Bronchial epithelial cell (primary cell): ENCODE measurements at regions not wholly inside any gene's neighbourhood (a gene's known extent, or its start where the extent isn't known, plus 50 kb on each side); places are given as distances from the start of the nearest gene placed in this dataset.
"Not testable (repeated sequence)": the region's sequence is repeated elsewhere in the genome, so short reads cannot be mapped to it uniquely, and the experiment has no call there.

Experiments used
- DNase-seq: peaks from one replicate; pipeline ENCODE4 v3.0.0-alpha.2; 2010; ENCODE audit warnings: low read depth
- FAIRE-seq: peaks from 2 replicates; lab custom pipeline; 2011; peaks lifted over from hg19 to GRCh38; lab: Jason Lieb, UNC
- H3K27me3 ChIP-seq: 2 replicates; pipeline ENCODE4 v1.5.1; 2011; ENCODE audit warnings: low read length; ENCODE audit not compliant: control insufficient read depth, insufficient read depth
- H3K36me3 ChIP-seq: 2 replicates; pipeline ENCODE4 v1.5.1; 2011; ENCODE audit warnings: low read length; ENCODE audit not compliant: control insufficient read depth, insufficient read depth
- H3K4me3 ChIP-seq: 2 replicates; pipeline ENCODE4 v1.5.1; 2011; ENCODE audit warnings: mild to moderate bottlenecking, low read depth, low read length, control low read depth
- TF ChIP-seq, protein P1 (sequence below): IDR thresholded peaks from 2 replicates; pipeline ENCODE4 v1.5.1; 2011; ENCODE audit warnings: mild to moderate bottlenecking, moderate library complexity, low read length, control low read depth, inconsistent platforms; ENCODE audit not compliant: insufficient read depth, severe bottlenecking

DNA sequence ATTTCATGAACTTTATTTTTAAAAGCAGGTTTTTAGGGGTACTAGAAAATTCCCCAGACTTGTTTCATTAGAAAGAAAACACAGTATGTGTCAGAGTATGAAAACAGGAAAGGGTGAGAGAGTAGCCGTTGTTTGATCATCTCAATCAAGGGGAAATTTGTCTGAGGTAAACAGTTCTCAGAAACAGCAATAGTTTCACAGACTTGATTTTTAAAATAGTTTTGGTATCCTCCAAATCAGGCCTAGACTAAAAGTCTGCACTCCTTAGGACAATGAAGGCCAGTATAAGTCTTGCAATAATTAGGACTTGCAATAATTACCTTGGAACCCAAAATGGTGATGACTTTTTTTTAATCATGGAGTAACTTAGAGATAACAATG is 176.6 kb upstream of the TAB2 start:
- TF ChIP-seq, protein P1, sequence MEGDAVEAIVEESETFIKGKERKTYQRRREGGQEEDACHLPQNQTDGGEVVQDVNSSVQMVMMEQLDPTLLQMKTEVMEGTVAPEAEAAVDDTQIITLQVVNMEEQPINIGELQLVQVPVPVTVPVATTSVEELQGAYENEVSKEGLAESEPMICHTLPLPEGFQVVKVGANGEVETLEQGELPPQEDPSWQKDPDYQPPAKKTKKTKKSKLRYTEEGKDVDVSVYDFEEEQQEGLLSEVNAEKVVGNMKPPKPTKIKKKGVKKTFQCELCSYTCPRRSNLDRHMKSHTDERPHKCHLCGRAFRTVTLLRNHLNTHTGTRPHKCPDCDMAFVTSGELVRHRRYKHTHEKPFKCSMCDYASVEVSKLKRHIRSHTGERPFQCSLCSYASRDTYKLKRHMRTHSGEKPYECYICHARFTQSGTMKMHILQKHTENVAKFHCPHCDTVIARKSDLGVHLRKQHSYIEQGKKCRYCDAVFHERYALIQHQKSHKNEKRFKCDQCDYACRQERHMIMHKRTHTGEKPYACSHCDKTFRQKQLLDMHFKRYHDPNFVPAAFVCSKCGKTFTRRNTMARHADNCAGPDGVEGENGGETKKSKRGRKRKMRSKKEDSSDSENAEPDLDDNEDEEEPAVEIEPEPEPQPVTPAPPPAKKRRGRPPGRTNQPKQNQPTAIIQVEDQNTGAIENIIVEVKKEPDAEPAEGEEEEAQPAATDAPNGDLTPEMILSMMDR = no peak
- Histone ChIP-seq H3K4me3 (no peak overlapping the region), H3K36me3 (no peaks in the 10 kb centered on the region), H3K27me3 (no peaks in the 10 kb centered on the region)
- FAIRE-seq (no peak), DNase-seq (no peak)

DNA sequence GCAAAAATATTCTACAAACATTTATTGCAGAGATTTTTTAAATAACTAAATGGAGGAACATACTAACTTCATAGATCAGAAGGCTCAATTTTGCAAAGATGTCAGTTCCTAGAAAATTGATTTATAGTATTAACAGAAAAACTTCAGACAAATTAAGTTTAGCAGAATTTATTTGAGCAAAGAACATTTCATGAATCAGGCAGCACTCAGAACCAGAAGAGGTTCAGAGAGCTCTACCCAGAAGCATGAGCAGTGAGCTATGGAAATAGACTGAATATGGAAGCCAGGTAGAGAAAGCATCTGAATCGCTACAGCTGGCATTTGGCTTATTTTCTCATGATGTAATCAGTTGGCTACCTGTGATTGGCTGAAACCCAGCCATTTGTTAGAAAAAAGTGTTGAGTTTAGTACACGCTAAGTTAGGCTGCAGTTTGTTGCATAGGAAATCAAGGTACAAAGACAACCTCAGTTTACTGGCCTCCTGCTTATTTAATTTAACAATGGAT is 174.5 kb upstream of the TAB2 start:
- H3K27me3 ChIP-seq = no peaks in the 10 kb centered on the region
- TF ChIP-seq, protein P1 = no peak

DNA sequence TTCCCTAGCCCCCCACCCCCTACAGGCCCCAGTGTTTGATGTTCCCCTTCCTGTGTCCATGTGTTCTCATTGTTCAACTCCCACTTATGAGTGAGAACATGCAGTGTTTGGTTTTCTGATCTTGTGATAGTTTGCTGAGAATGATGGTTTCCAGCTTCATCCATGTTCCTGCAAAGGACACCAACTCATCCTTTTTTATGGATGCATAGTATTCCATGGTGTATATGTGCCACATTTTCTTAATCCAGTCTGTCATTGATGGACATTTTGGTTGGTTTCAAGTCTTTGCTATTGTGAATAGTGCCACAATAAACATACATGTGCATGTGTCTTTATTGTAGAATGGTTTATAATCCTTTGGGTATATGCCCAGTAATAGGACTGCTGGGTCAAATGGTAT is 171.7 kb upstream of the TAB2 start:
- not testable (repeated sequence) for H3K27me3 ChIP-seq, H3K4me3 ChIP-seq, DNase-seq, H3K36me3 ChIP-seq, FAIRE-seq

More for the DNA sequence above, 174.5 kb upstream of the TAB2 start:
- Histone ChIP-seq H3K36me3 (no peaks in the 10 kb centered on the region), H3K4me3 (no peak overlapping the region)
- DNase-seq (no peak), FAIRE-seq (no peak)

DNA sequence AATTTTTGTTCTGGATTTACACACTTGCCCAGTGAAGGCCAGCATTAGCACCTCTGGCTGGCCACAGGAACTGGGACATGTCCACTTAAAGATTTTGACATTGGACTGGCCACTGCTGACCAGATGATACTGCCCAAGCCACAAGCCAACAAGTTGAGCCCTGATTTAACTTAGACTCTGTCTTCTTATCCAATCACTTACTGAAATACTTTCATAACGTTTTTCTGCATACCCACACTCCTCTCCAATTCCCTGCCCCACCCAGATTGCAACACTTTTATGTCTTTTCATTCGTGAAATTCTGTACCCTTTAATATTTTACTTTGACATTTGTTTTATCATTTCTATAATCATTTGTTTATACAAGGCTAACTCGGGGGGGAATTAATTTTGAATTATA is 170.3 kb upstream of the TAB2 start:
- Histone ChIP-seq H3K36me3 (no peaks in the 10 kb centered on the region), H3K4me3 (no peak overlapping the region), H3K27me3 (no peaks in the 10 kb centered on the region)
- FAIRE-seq (no peak), DNase-seq (no peak)
- TF ChIP-seq, protein P1 = no peak

DNA sequence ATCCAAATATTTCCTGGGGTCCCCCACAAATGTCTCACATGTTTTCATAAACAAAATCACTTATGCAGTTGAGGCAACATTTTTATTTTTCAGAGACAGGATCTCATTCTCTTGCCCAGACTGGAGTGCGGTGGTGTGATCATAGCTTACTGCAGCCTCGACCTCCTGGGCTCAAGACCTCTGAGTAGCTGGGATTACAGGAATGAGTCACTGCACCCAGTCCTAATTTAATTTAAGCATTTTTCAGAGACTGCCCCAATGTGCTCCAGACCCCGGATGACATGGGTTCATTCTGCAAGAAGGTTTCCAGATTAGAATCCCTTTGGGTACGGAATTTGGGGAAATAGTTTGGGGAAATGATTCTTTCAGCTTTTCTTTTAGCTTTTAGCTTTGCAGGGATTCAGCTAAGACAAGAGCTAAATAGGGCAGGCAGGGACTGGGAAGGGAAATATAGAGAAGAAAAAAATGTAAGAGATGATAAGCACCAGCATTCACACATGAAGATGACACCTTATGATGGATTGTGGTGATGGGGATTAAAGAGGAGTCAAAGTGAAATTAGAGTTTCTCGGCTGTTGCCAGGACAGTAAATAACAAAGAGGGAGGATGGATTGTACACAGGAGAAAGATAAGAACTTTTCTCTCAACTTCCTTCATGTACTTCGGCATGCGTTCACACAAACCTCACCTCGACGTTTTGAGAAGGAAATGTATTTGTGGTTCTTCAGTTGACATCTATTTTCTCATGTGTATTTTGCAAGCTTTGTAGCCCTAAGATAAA is 169.4 kb upstream of the TAB2 start:
- Histone ChIP-seq H3K27me3 (no peaks in the 10 kb centered on the region), H3K36me3 (no peaks in the 10 kb centered on the region), H3K4me3 (no peak overlapping the region)
- FAIRE-seq (no peak), DNase-seq (no peak)
- TF ChIP-seq, protein P1 = no peak

DNA sequence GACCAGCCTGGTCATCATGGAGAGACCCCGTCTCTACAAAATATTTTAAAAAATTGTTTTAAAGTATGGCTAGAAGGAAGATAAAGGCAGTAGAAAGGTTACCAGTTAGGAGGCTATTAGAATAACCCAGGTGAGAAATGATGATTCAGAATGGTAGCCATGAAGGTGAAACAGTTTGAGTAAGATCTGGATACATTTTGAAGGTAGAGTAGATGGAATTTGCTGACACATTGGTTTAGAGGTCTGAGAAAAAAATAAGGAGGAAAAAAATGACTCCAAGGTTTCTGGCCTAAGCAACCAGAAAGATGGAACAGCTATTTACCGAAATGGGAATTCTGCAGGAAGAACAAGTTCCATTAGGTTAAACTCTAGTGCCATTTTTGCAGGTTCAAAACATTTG is 167.9 kb upstream of the TAB2 start:
- Histone ChIP-seq H3K36me3 (no peaks in the 10 kb centered on the region), H3K27me3 (no peaks in the 10 kb centered on the region), H3K4me3 (no peak overlapping the region)
- no peak for FAIRE-seq
- DNase-seq = peak; percentile 11
- TF ChIP-seq, protein P1 = no peak
